ENCODE measurements at regions not wholly inside any gene's neighbourhood (a gene's known extent, or its start where the extent isn't known, plus 50 kb on each side); places are given as distances from the start of the nearest gene placed in this dataset.
A peak's percentile ranks its signal among the peaks of the same experiment; 100 is the strongest.
"Not testable (repeated sequence)": the region's sequence is repeated elsewhere in the genome, so short reads cannot be mapped to it uniquely, and the experiment has no call there.

DNA sequence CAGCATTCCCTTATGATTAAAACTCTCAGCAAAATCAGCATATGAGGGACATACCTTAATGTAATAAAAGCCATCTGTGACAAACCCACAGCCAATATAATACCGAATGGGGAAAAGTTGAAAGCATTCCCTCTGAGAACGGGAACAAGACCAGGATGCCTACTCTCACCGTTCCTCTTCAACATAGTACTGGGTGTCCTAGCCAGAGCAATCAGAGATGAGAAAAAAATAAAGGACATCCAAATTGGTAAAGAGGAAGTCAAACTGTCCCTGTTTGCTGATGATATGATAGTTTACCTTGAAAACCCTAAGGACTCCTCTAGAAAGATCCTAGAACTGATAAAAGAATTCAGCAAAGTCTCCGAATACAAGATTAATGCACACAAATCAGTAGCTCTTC, 141.6 kb upstream of the MAN1A1 start:
- H3K4me1 ChIP-seq (ENCODE audit: control insufficient read depth in 1 of 2, extremely low read depth in 1 of 2, insufficient read depth in 2 of 2, low read length in 2 of 2); H3K27me3 ChIP-seq (replicated peaks in 1 of 2; ENCODE audit: control insufficient read depth in 2 of 2, extremely low read depth in 1 of 2, insufficient read depth in 2 of 2, low read length in 1 of 2); H3K27ac ChIP-seq (ENCODE audit: low read length); ATAC-seq (replicated peaks in 1 of 4); H3K9me3 ChIP-seq; CTCF ChIA-PET; H3K36me3 ChIP-seq (ENCODE audit: control insufficient read depth in 2 of 2, extremely low read depth in 1 of 2, insufficient read depth in 1 of 2, low read length in 1 of 2); H3K27ac Mint-ChIP-seq; H3K27me3 Mint-ChIP-seq; H3K36me3 Mint-ChIP-seq; H3K4me3 ChIP-seq (ENCODE audit: control insufficient read depth in 1 of 2, extremely low read depth in 1 of 2, low read length in 1 of 2); H3K4me3 Mint-ChIP-seq; DNase-seq: not testable (repeated sequence)
- H3K9me3 Mint-ChIP-seq = peaks cover 5 to 10% (median 7%) of the 10 kb centered on the region in 3 donors
- 80% methylated on average over 1 of the region's 4 CpGs for WGBS (ENCODE audit: insufficient coverage)
- peaks cover 0 to 13% (median 9%) of the 10 kb centered on the region in 3 donors for H3K4me1 Mint-ChIP-seq
- POLR2A ChIA-PET = interaction anchor here in 1 of 2 donors (0.6 kb wide), 1 partner anchor 11 kb away, joined by 4 read pairs; no protein-coding TSS in a partner anchor

GRCh38 chr6:119490050-119490449, 140.5 kb upstream of the MAN1A1 start:
- not testable (repeated sequence) for DNase-seq

GRCh38 chr6:119484598-119484997, 135.0 kb upstream of the MAN1A1 start:
- Mint-ChIP-seq H3K9me3 (peaks cover 0 to 3% (median 3%) of the 10 kb centered on the region in 3 donors), H3K4me1 (peaks cover 0 to 6% (median 0%) of the 10 kb centered on the region in 3 donors), H3K27me3 (peaks cover 0 to 2% of the 10 kb centered on the region in 2 donors), H3K4me3 (no peak overlapping the region), H3K27ac (no peak overlapping the region), H3K36me3 (no peaks in the 10 kb centered on the region)
- CTCF ChIA-PET = no interaction called here
- no peaks in the 10 kb centered on the region for H3K9me3 ChIP-seq
- POLR2A ChIA-PET = no interaction called here
- no peaks in the 10 kb centered on the region for H3K4me1 ChIP-seq (ENCODE audit: control insufficient read depth in 1 of 2, extremely low read depth in 1 of 2, insufficient read depth in 2 of 2, low read length in 2 of 2)
- H3K27ac ChIP-seq (ENCODE audit: low read length) = no peak overlapping the region
- H3K27me3 ChIP-seq (replicated peaks in 1 of 2; ENCODE audit: control insufficient read depth in 2 of 2, extremely low read depth in 1 of 2, insufficient read depth in 2 of 2, low read length in 1 of 2) = no peaks in the 10 kb centered on the region
- WGBS (ENCODE audit: insufficient coverage) = 96% methylated on average over 2 of the region's 5 CpGs
- no peak overlapping the region for H3K4me3 ChIP-seq (ENCODE audit: control insufficient read depth in 1 of 2, extremely low read depth in 1 of 2, low read length in 1 of 2)
- no peak for DNase-seq
- no peak for ATAC-seq (replicated peaks in 1 of 4)
- H3K36me3 ChIP-seq (ENCODE audit: control insufficient read depth in 2 of 2, extremely low read depth in 1 of 2, insufficient read depth in 1 of 2, low read length in 1 of 2) = no peaks in the 10 kb centered on the region

More at GRCh38 chr6:119490050-119490449, 140.5 kb upstream of the MAN1A1 start:
- H3K27me3 Mint-ChIP-seq; H3K4me1 ChIP-seq (ENCODE audit: control insufficient read depth in 1 of 2, extremely low read depth in 1 of 2, insufficient read depth in 2 of 2, low read length in 2 of 2); H3K27ac Mint-ChIP-seq; H3K27ac ChIP-seq (ENCODE audit: low read length); CTCF ChIA-PET; H3K36me3 Mint-ChIP-seq; H3K36me3 ChIP-seq (ENCODE audit: control insufficient read depth in 2 of 2, extremely low read depth in 1 of 2, insufficient read depth in 1 of 2, low read length in 1 of 2); ATAC-seq (replicated peaks in 1 of 4); H3K27me3 ChIP-seq (replicated peaks in 1 of 2; ENCODE audit: control insufficient read depth in 2 of 2, extremely low read depth in 1 of 2, insufficient read depth in 2 of 2, low read length in 1 of 2); H3K4me3 ChIP-seq (ENCODE audit: control insufficient read depth in 1 of 2, extremely low read depth in 1 of 2, low read length in 1 of 2); H3K9me3 ChIP-seq: not testable (repeated sequence)
- POLR2A ChIA-PET = interaction anchor here in 1 of 2 donors (0.7 kb wide), 1 partner anchor 175 kb away, joined by 4 read pairs; no protein-coding TSS in a partner anchor
- Mint-ChIP-seq H3K4me3 (peak overlapping the region in 1 of 3 donors; percentile 13), H3K4me1 (peaks cover 0 to 13% (median 9%) of the 10 kb centered on the region in 3 donors), H3K9me3 (peaks cover 5 to 10% (median 7%) of the 10 kb centered on the region in 3 donors)
- WGBS (ENCODE audit: insufficient coverage) = no CpG with 5 or more reads among the region's 1 CpG

GRCh38 chr6:119483908-119484307, 134.3 kb upstream of the MAN1A1 start:
- no peaks in the 10 kb centered on the region for H3K36me3 ChIP-seq (ENCODE audit: control insufficient read depth in 2 of 2, extremely low read depth in 1 of 2, insufficient read depth in 1 of 2, low read length in 1 of 2)
- ChIA-PET POLR2A (no interaction called here), CTCF (no interaction called here)
- H3K36me3 Mint-ChIP-seq = no peaks in the 10 kb centered on the region
- no peak overlapping the region for H3K4me3 Mint-ChIP-seq
- peaks cover 0 to 3% (median 3%) of the 10 kb centered on the region in 3 donors for H3K9me3 Mint-ChIP-seq
- no peak for DNase-seq
- H3K4me1 ChIP-seq (ENCODE audit: control insufficient read depth in 1 of 2, extremely low read depth in 1 of 2, insufficient read depth in 2 of 2, low read length in 2 of 2) = no peaks in the 10 kb centered on the region
- no peak overlapping the region for H3K4me3 ChIP-seq (ENCODE audit: control insufficient read depth in 1 of 2, extremely low read depth in 1 of 2, low read length in 1 of 2)
- H3K27ac ChIP-seq (ENCODE audit: low read length) = no peak overlapping the region
- peaks cover 0 to 2% of the 10 kb centered on the region in 2 donors for H3K27me3 Mint-ChIP-seq
- no peaks in the 10 kb centered on the region for H3K27me3 ChIP-seq (replicated peaks in 1 of 2; ENCODE audit: control insufficient read depth in 2 of 2, extremely low read depth in 1 of 2, insufficient read depth in 2 of 2, low read length in 1 of 2)
- H3K27ac Mint-ChIP-seq = no peak overlapping the region
- H3K4me1 Mint-ChIP-seq = no peaks in the 10 kb centered on the region
- no peaks in the 10 kb centered on the region for H3K9me3 ChIP-seq
- no peak for ATAC-seq (replicated peaks in 1 of 4)

GRCh38 chr6:119482850-119483285, 133.3 kb upstream of the MAN1A1 start:
- H3K9me3 Mint-ChIP-seq = peaks cover 0 to 3% (median 3%) of the 10 kb centered on the region in 3 donors
- 89% methylated on average over 3 of the region's 4 CpGs for WGBS (ENCODE audit: insufficient coverage)
- no peaks in the 10 kb centered on the region for H3K4me1 Mint-ChIP-seq
- DNase-seq (no peak), ATAC-seq (replicated peaks in 1 of 4) (no peak)
- no peak overlapping the region for H3K27ac ChIP-seq (ENCODE audit: low read length)
- H3K36me3 Mint-ChIP-seq = no peaks in the 10 kb centered on the region
- no peaks in the 10 kb centered on the region for H3K36me3 ChIP-seq (ENCODE audit: control insufficient read depth in 2 of 2, extremely low read depth in 1 of 2, insufficient read depth in 1 of 2, low read length in 1 of 2)
- peaks cover 0 to 2% of the 10 kb centered on the region in 2 donors for H3K27me3 Mint-ChIP-seq
- ChIA-PET POLR2A (no interaction called here), CTCF (no interaction called here)
- no peak overlapping the region for H3K4me3 Mint-ChIP-seq
- H3K4me1 ChIP-seq (ENCODE audit: control insufficient read depth in 1 of 2, extremely low read depth in 1 of 2, insufficient read depth in 2 of 2, low read length in 2 of 2) = no peaks in the 10 kb centered on the region
- no peak overlapping the region for H3K27ac Mint-ChIP-seq
- no peak overlapping the region for H3K4me3 ChIP-seq (ENCODE audit: control insufficient read depth in 1 of 2, extremely low read depth in 1 of 2, low read length in 1 of 2)
- H3K9me3 ChIP-seq = no peaks in the 10 kb centered on the region
- H3K27me3 ChIP-seq (replicated peaks in 1 of 2; ENCODE audit: control insufficient read depth in 2 of 2, extremely low read depth in 1 of 2, insufficient read depth in 2 of 2, low read length in 1 of 2) = no peaks in the 10 kb centered on the region

DNA sequence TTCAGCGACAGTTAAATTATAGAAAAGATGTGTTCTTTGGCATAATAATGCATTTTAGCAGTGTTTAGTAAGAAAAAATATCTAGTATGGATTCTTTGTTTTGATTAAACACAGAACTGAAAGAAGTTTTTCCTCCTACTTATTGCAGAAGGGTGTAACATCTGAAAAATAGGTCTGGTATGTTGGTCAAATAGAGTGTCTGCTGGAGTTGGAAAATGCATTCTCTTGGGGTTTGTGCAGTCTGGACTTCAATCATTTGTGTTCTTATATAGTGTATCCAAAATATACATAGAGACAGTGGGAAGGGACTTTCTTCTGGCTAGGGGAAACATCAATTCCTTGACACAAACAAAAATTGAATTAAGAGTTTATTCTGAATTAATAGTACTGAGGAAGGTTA, 132.4 kb upstream of the MAN1A1 start:
- POLR2A ChIA-PET = no interaction called here
- H3K4me1 ChIP-seq (ENCODE audit: control insufficient read depth in 1 of 2, extremely low read depth in 1 of 2, insufficient read depth in 2 of 2, low read length in 2 of 2) = no peaks in the 10 kb centered on the region
- H3K36me3 ChIP-seq (ENCODE audit: control insufficient read depth in 2 of 2, extremely low read depth in 1 of 2, insufficient read depth in 1 of 2, low read length in 1 of 2) = no peaks in the 10 kb centered on the region
- H3K4me3 ChIP-seq (ENCODE audit: control insufficient read depth in 1 of 2, extremely low read depth in 1 of 2, low read length in 1 of 2) = no peak overlapping the region
- no peaks in the 10 kb centered on the region for H3K27me3 ChIP-seq (replicated peaks in 1 of 2; ENCODE audit: control insufficient read depth in 2 of 2, extremely low read depth in 1 of 2, insufficient read depth in 2 of 2, low read length in 1 of 2)
- Mint-ChIP-seq H3K4me1 (no peaks in the 10 kb centered on the region), H3K36me3 (no peaks in the 10 kb centered on the region), H3K4me3 (no peak overlapping the region), H3K27ac (no peak overlapping the region), H3K9me3 (no peaks in the 10 kb centered on the region), H3K27me3 (peaks cover 0 to 2% of the 10 kb centered on the region in 2 donors)
- no CpG with 5 or more reads among the region's 1 CpG for WGBS (ENCODE audit: insufficient coverage)
- ATAC-seq (replicated peaks in 1 of 4) = no peak
- DNase-seq = no peak
- H3K9me3 ChIP-seq = no peaks in the 10 kb centered on the region
- CTCF ChIA-PET = no interaction called here
- H3K27ac ChIP-seq (ENCODE audit: low read length) = no peak overlapping the region

DNA sequence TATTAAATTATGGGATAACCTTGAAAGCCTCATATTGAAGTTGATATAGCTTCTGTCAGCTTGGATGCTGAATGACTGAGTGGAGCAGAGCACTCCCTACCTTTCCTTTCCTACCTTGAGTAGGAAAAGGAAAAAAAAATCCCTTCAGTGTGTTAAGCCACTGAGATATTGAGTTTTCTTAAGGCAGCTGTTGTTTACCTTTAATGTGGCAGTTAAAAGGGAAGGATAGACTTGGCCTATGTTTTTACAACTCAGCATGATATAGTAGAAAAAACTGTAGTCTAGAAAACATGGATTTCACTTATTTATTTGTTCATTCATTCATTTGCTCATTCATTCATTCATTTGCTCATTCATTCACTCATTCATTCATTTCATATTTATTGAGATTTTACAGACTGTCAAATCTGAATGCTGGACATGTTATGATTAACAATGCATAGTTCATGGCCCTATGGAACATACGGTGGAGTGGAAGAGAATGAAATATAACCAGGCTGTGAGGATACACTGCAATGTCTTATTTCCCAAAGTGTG, 131.5 kb upstream of the MAN1A1 start:
- no CpG with 5 or more reads among the region's 1 CpG for WGBS (ENCODE audit: insufficient coverage)
- DNase-seq = no peak
- H3K36me3 Mint-ChIP-seq = no peaks in the 10 kb centered on the region
- H3K27me3 Mint-ChIP-seq = peaks cover 0 to 2% of the 10 kb centered on the region in 2 donors
- ATAC-seq (replicated peaks in 1 of 4) = no peak
- no peaks in the 10 kb centered on the region for H3K9me3 Mint-ChIP-seq
- ChIA-PET CTCF (no interaction called here), POLR2A (no interaction called here)
- Histone ChIP-seq H3K4me1 (ENCODE audit: control insufficient read depth in 1 of 2, extremely low read depth in 1 of 2, insufficient read depth in 2 of 2, low read length in 2 of 2) (no peaks in the 10 kb centered on the region), H3K27ac (ENCODE audit: low read length) (no peak overlapping the region), H3K27me3 (replicated peaks in 1 of 2; ENCODE audit: control insufficient read depth in 2 of 2, extremely low read depth in 1 of 2, insufficient read depth in 2 of 2, low read length in 1 of 2) (no peaks in the 10 kb centered on the region), H3K4me3 (ENCODE audit: control insufficient read depth in 1 of 2, extremely low read depth in 1 of 2, low read length in 1 of 2) (no peak overlapping the region), H3K36me3 (ENCODE audit: control insufficient read depth in 2 of 2, extremely low read depth in 1 of 2, insufficient read depth in 1 of 2, low read length in 1 of 2) (no peaks in the 10 kb centered on the region), H3K9me3 (no peaks in the 10 kb centered on the region)
- no peak overlapping the region for H3K27ac Mint-ChIP-seq
- H3K4me3 Mint-ChIP-seq = no peak overlapping the region
- no peaks in the 10 kb centered on the region for H3K4me1 Mint-ChIP-seq
